NOMO-1 treated with DMSO at 0.1 percent for 48 hours (cell line): ENCODE measurements at regions not wholly inside any gene's neighbourhood (a gene's known extent, or its start where the extent isn't known, plus 50 kb on each side); places are given as distances from the start of the nearest gene placed in this dataset.

ENCODE experiments used
- DNase-seq: peaks from one replicate; lab custom pipeline; 2025; ENCODE audit not compliant: unreplicated experiment; lab: John Stamatoyannopoulos, UW

- peak; percentile 1 for DNase-seq
Measured at GRCh38 chr9:101792475-101792874, 54.0 kb upstream of the GRIN3A start.

DNA sequence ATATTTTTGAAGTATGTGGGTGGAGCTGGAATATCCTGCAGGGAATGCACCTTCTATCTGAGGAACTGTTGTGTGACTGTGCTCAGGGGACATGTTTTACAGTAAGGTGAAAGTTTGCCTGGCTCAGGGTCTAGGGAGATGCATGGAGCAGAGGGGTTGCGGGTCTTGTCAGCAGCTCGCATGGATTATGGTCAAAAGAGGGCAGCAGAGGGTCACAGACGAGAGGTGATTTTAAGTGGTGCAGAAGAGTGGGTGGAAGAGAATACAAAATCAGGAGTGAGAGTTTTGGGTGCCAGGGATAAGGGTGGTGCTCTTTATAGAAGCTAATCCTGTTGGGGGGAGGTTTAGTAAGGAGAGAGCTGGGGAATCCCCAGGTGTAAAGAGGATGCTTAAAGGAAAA, 53.5 kb upstream of the GRIN3A start:
- no peak for DNase-seq

DNA sequence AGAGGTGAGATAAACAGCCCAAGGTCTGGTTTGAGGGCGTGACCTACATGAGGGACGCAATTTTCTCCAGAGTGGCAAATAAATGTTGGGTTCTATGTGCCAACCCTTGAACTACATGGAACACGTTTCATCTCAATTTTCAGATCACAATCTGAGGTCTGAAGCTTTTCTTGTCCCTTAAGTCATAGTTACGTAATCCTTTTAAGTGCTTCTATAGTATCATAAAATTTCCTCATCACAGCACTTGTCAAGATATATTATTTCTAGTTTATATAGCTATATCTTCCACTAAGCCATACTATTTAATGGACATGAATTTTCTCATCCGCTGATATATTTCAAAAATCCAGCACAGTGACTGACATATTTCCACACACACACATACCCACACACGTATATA, 53.1 kb upstream of the GRIN3A start:
- no peak for DNase-seq
